AG09309 (cell line): ENCODE measurements at regions not wholly inside any gene's neighbourhood (a gene's known extent, or its start where the extent isn't known, plus 50 kb on each side); places are given as distances from the start of the nearest gene placed in this dataset.

Experiments used
- DNase-seq: peaks from one replicate; pipeline ENCODE4 v3.0.0-alpha.2; 2010; ENCODE audit warnings: low read depth
- H3K4me3 ChIP-seq: 2 replicates; pipeline ENCODE4 v1.5.1; 2011; ENCODE audit warnings: mild to moderate bottlenecking, low read depth, low read length, moderate library complexity; ENCODE audit not compliant: control insufficient read depth
- TF ChIP-seq, protein P1 (sequence below): IDR thresholded peaks from 2 replicates; pipeline ENCODE4 v1.5.1; 2011; ENCODE audit warnings: mild to moderate bottlenecking, low read depth, low read length, inconsistent platforms; ENCODE audit not compliant: insufficient read depth, control insufficient read depth; ENCODE audit errors: missing control alignments

DNA sequence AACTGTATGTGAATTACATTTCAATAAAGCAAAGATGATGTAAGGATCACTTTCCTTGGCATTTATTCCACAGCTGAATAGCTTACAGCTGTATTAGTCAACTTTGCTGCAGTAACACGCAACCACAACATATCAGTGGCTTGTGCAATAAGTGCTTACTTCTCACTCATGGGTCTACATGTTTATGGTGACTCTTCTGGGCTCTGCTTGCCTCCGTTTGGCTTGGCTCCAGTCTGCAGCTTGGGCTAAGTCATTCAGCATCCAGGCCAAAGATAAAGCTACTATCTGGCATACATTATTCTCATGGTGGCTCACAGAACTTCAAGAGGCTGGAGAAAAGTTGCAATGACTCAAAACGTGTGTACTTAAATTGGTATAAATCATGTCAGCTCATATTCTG is 355.0 kb downstream of the RNF144A start:
- TF ChIP-seq, protein P1, sequence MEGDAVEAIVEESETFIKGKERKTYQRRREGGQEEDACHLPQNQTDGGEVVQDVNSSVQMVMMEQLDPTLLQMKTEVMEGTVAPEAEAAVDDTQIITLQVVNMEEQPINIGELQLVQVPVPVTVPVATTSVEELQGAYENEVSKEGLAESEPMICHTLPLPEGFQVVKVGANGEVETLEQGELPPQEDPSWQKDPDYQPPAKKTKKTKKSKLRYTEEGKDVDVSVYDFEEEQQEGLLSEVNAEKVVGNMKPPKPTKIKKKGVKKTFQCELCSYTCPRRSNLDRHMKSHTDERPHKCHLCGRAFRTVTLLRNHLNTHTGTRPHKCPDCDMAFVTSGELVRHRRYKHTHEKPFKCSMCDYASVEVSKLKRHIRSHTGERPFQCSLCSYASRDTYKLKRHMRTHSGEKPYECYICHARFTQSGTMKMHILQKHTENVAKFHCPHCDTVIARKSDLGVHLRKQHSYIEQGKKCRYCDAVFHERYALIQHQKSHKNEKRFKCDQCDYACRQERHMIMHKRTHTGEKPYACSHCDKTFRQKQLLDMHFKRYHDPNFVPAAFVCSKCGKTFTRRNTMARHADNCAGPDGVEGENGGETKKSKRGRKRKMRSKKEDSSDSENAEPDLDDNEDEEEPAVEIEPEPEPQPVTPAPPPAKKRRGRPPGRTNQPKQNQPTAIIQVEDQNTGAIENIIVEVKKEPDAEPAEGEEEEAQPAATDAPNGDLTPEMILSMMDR = no peak
- H3K4me3 ChIP-seq = no peak overlapping the region
- DNase-seq = no peak

DNA sequence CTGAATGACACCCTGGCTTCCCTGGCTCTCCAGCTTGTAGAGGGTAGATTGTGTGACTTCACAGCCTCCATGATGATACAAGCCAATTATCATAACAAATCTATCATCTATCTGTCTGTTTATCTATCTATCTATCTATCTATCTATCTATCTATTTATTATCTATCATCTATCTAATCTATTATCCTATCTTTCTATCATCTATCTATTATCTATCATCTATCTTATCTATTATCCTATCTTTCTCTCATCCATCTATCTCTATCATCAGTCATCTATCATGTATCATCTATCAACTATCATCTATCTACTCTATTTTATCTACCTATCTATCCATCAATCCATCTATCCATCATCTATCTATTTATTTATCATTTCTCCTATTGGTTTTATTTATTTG is 361.8 kb downstream of the RNF144A start:
- no peak overlapping the region for H3K4me3 ChIP-seq
- DNase-seq = no peak
- TF ChIP-seq, protein P1 = no peak

GRCh38 chr2:7279421-7279949 is 362.3 kb downstream of the RNF144A start:
- TF ChIP-seq, protein P1 = no peak
- no peak for DNase-seq
- H3K4me3 ChIP-seq = no peak overlapping the region

DNA sequence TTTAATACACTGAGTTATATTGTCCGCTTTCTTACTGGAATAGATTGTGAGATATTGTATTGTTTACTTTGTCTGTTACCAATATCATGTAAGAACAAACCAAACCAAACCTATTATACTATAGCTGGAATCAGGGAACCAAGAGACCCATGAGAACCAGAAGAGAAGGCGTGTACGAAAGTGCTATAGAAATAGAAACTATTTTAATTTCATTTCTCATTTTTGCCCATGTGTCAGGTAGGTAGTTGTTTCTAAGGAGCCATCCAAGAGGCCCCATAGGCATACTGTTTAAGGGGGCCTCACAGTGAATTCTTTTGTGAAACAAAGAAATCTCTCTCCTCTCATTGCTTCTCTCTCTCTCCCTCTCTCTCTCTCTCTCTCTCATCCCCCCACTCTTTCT is 363.6 kb downstream of the RNF144A start:
- no peak for DNase-seq
- TF ChIP-seq, protein P1 = no peak
- H3K4me3 ChIP-seq = no peak overlapping the region

GRCh38 chr2:7281231-7282201 is 364.3 kb downstream of the RNF144A start:
- no peak overlapping the region for H3K4me3 ChIP-seq
- TF ChIP-seq, protein P1 = no peak
- no peak for DNase-seq

- DNase-seq = no peak
- TF ChIP-seq, protein P1 = no peak
- no peak overlapping the region for H3K4me3 ChIP-seq
Measured at GRCh38 chr2:7286120-7286519, 368.9 kb downstream of the RNF144A start.
